Frontal cortex (tissue), 3 donors: ENCODE measurements at regions not wholly inside any gene's neighbourhood (a gene's known extent, or its start where the extent isn't known, plus 50 kb on each side); places are given as distances from the start of the nearest gene placed in this dataset.

Experiments
- DNase-seq, 2 donors: peaks; one replicate each; pipeline ENCODE4 v3.0.0; 2012; ENCODE audit warnings: low spot score in 2 of 2
- FAIRE-seq: peaks from 2 replicates; lab custom pipeline; 2012; peaks lifted over from hg19 to GRCh38; lab: Jason Lieb, UNC
- donor health status: control.
- donor health status: control.
- donor health status: control.

DNA sequence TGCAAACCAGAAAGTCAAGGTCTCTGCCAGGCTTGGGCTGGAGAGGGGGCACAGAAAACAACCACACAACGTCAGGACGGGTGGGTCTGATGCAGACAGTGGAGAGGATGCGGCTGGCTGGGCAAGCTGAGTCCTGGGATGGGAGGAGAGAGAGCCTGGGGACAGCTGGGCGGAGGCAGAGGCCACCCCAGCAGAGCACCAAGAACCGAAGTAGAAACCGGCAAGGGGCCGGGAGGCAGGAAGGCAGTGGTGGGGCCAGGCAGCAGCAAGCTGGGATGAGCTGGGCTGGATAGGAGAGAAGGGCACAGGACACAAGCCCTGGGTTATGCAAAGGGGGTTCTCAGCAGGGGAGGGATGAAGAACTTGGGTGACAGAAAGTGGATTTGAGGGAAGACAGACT is 188.2 kb downstream of the SHANK2 start:
- no peak for FAIRE-seq

GRCh38 chr11:71063129-71063528 is 189.2 kb downstream of the SHANK2 start:
- DNase-seq, result no peak
- no peak for FAIRE-seq

More for the DNA sequence above, 188.2 kb downstream of the SHANK2 start:
- DNase-seq, result no peak

DNA sequence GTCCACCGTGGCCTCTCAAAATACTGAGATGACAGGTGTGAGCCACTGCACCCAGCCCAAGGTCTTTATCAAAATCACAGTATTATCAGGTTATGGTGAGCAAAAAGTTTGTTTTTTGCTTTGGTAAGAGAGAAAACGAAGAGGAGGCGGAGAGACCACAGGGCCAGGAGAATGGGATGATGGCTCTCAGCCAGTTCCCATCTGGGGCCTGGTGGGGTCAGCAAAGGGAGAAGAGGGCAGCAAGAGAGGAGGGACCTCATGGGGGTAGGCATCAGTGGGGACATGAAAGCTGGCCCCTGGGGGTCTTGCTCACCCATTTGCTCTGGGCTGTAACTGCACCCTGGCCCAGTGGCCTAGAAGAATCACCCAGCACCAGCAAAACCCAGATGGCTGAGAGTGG is 190.2 kb downstream of the SHANK2 start:
- FAIRE-seq (no peak), DNase-seq (no peak)

- FAIRE-seq (no peak), DNase-seq (no peak)
Measured at GRCh38 chr11:71060391-71060791, 192.0 kb downstream of the SHANK2 start.

GRCh38 chr11:71059662-71060061 is 192.7 kb downstream of the SHANK2 start:
- FAIRE-seq, result no peak

GRCh38 chr11:71055925-71056324 is 196.5 kb downstream of the SHANK2 start:
- FAIRE-seq, result no peak
- no peak for DNase-seq

More at GRCh38 chr11:71059662-71060061, 192.7 kb downstream of the SHANK2 start:
- no peak for DNase-seq
